Mesendoderm (in vitro differentiated cells): ENCODE measurements at regions not wholly inside any gene's neighbourhood (a gene's known extent, or its start where the extent isn't known, plus 50 kb on each side); places are given as distances from the start of the nearest gene placed in this dataset.

ENCODE experiments used
- DNase-seq: peaks from one replicate; pipeline ENCODE4 v3.0.0; 2013
- H2AK5ac ChIP-seq: 2 replicates; pipeline ENCODE4 v1.6.1; 2013; ENCODE audit warnings: low read length, inconsistent platforms
- H2BK120ac ChIP-seq: 2 replicates; pipeline ENCODE4 v1.6.1; 2013; ENCODE audit warnings: low read depth, mild to moderate bottlenecking, low read length, moderate library complexity, mixed read lengths
- H2BK15ac ChIP-seq: replicated peaks from 2 replicates; pipeline ENCODE4 v1.6.1; 2013; ENCODE audit warnings: low read depth, mild to moderate bottlenecking, moderate library complexity
- H2BK5ac ChIP-seq: 2 replicates; pipeline ENCODE4 v1.6.1; 2013; ENCODE audit warnings: low read length, inconsistent platforms
- H3K18ac ChIP-seq: 2 replicates; pipeline ENCODE4 v1.6.1; 2013; ENCODE audit warnings: mild to moderate bottlenecking, low read length, mixed read lengths
- H3K23ac ChIP-seq: one replicate; pipeline ENCODE4 v1.6.1; 2013; ENCODE audit warnings: low read length
- H3K27ac ChIP-seq: 2 replicates; pipeline ENCODE4 v1.5.1; 2013; ENCODE audit warnings: low read depth, mild to moderate bottlenecking, inconsistent platforms, low read length, moderate library complexity
- H3K27me3 ChIP-seq: 2 replicates; pipeline ENCODE4 v1.6.1; 2013; ENCODE audit warnings: low read length, control low read depth, mild to moderate bottlenecking, inconsistent platforms; ENCODE audit not compliant: insufficient read depth, poor library complexity
- H3K36me3 ChIP-seq: 2 replicates; pipeline ENCODE4 v1.6.1; 2013; ENCODE audit warnings: low read length, inconsistent platforms; ENCODE audit not compliant: control insufficient read depth, insufficient read depth
- H3K4ac ChIP-seq: one replicate; pipeline ENCODE4 v1.6.1; 2013; ENCODE audit warnings: low read depth, mild to moderate bottlenecking, low read length, moderate library complexity
- H3K4me1 ChIP-seq: 2 replicates; pipeline ENCODE4 v1.6.1; 2013; ENCODE audit warnings: low read depth, low read length, inconsistent platforms; ENCODE audit not compliant: control insufficient read depth
- H3K4me2 ChIP-seq: 2 replicates; pipeline ENCODE4 v1.6.1; 2013; ENCODE audit warnings: low read length
- H3K4me3 ChIP-seq: 2 replicates; pipeline ENCODE4 v1.5.1; 2013; ENCODE audit warnings: mild to moderate bottlenecking, low read length
- H3K56ac ChIP-seq: one replicate; pipeline ENCODE4 v1.6.1; 2013; ENCODE audit warnings: low read length
- H3K79me1 ChIP-seq: 2 replicates; pipeline ENCODE4 v1.6.1; 2013; ENCODE audit warnings: low read length, inconsistent platforms
- H3K79me2 ChIP-seq: 2 replicates; pipeline ENCODE4 v1.6.1; 2013; ENCODE audit warnings: mild to moderate bottlenecking, low read length; ENCODE audit not compliant: control insufficient read depth, insufficient read depth
- H3K9ac ChIP-seq: 2 replicates; pipeline ENCODE4 v1.6.1; 2013; ENCODE audit warnings: low read length, inconsistent platforms
- H4K5ac ChIP-seq: one replicate; pipeline ENCODE4 v1.6.1; 2013; ENCODE audit warnings: low read length
- H4K8ac ChIP-seq: one replicate; pipeline ENCODE4 v1.6.1; 2013; ENCODE audit warnings: low read depth, mild to moderate bottlenecking, control low read depth, low read length, moderate library complexity
- WGBS: extraction: QIAGEN DNeasy Blood & Tissue Kit; methylation state at CpG from one replicate; pipeline ENCODE4 v1.1.7; 2013; ENCODE audit warnings: low lambda C conversion rate, missing lambda C conversion rate; ENCODE audit not compliant: insufficient coverage; ENCODE audit errors: extremely low coverage; 5-methylcytosine and 5-hydroxymethylcytosine counted together

DNA sequence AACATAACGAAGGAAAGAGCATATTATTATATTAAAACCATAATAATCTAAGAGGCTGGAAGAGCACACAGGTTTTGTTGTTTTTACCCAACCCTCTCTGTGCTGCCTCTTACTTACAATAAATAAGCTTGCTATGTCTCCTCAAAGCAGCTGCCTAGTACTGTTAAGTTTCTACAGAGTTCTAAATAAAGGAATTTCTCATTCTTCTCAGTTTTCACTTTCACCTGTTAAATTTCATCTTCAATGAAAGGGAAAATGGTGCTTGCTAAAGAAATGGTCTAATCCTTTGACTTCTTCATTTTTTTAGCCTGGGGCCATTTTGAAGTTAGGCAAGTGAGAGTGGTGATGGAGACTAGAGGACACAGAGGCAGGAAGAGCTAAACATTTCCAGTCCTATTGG, 396.1 kb downstream of the MAN2A1 start:
- Histone ChIP-seq H3K79me2 (no peaks in the 10 kb centered on the region), H2BK120ac (no peak overlapping the region), H3K23ac (no peak overlapping the region), H3K18ac (no peak overlapping the region), H2AK5ac (no peak overlapping the region), H3K4me2 (no peak overlapping the region), H4K5ac (no peak overlapping the region), H3K9ac (no peak overlapping the region), H2BK5ac (no peak overlapping the region), H3K27me3 (no peaks in the 10 kb centered on the region), H3K27ac (no peak overlapping the region), H3K4ac (no peak overlapping the region), H4K8ac (no peak overlapping the region), H3K36me3 (no peaks in the 10 kb centered on the region), H2BK15ac (no peak overlapping the region), H3K4me3 (no peak overlapping the region), H3K56ac (no peak overlapping the region), H3K79me1 (no peaks in the 10 kb centered on the region), H3K4me1 (no peaks in the 10 kb centered on the region)
- WGBS = no CpG with 5 or more reads among the region's 1 CpG
- no peak for DNase-seq

DNA sequence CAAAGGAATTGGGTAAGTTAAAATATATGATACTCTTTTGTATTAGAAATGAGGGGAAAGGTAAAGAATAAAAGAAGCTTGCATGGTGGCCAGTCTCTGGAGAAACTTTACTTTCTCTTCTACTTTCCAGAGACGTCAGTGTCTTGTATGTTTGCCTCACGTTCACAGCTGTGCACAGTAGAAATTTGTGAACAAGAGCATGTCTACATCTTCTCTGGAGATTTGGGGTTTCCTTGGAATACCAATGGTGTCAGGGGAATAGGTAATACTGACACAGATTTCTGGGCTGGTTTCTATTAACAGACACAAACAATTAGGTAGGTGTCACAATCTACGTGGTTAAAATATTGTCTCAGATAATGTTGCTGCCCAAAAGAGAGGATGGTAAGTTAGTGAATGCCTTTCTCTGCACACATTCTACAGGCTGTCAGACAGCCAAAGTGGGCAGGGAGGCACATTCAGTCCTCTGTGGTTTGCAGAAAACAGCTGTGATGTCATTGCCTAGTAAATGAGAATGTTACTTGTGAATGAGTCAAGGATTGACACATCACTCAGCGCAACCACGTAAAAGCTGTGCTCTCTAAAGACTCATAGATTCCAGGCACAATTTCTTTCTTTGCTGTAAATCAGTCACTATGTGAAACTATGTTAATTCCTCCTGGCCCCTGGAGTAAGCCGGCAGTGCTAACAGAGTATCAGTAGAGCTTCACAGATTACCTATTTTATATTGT, 397.1 kb downstream of the MAN2A1 start:
- H3K4ac ChIP-seq = no peak overlapping the region
- no CpG with 5 or more reads among the region's 6 CpGs for WGBS
- H3K79me1 ChIP-seq = no peaks in the 10 kb centered on the region
- no peak overlapping the region for H2AK5ac ChIP-seq
- no peak overlapping the region for H2BK5ac ChIP-seq
- no peak overlapping the region for H2BK15ac ChIP-seq
- DNase-seq = no peak
- H3K56ac ChIP-seq = no peak overlapping the region
- no peaks in the 10 kb centered on the region for H3K79me2 ChIP-seq
- H3K27me3 ChIP-seq = no peaks in the 10 kb centered on the region
- H3K4me2 ChIP-seq = no peak overlapping the region
- H3K23ac ChIP-seq = no peak overlapping the region
- H3K27ac ChIP-seq = no peak overlapping the region
- H4K5ac ChIP-seq = no peak overlapping the region
- no peaks in the 10 kb centered on the region for H3K36me3 ChIP-seq
- no peak overlapping the region for H3K18ac ChIP-seq
- no peaks in the 10 kb centered on the region for H3K4me1 ChIP-seq
- no peak overlapping the region for H2BK120ac ChIP-seq
- no peak overlapping the region for H3K9ac ChIP-seq
- no peak overlapping the region for H3K4me3 ChIP-seq
- no peak overlapping the region for H4K8ac ChIP-seq

DNA sequence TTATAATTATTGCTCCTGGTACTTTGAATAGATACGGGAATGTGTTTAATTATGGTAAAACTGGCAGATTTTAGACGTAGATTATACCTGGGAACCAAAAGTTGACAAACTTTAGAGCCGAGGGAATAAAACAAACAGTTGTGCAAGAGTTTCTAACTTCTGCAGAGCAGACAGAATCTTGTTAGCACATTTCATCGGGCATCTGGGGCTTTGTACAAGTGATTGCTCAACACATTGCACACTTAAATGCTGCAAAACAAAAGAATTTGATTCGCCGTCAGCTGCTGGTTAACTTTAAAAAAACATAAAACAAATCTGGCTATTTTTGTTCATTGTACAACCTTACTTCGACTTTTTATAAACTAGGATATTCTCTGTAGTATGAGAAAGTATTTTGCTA, 398.1 kb downstream of the MAN2A1 start:
- no peak overlapping the region for H3K27ac ChIP-seq

DNA sequence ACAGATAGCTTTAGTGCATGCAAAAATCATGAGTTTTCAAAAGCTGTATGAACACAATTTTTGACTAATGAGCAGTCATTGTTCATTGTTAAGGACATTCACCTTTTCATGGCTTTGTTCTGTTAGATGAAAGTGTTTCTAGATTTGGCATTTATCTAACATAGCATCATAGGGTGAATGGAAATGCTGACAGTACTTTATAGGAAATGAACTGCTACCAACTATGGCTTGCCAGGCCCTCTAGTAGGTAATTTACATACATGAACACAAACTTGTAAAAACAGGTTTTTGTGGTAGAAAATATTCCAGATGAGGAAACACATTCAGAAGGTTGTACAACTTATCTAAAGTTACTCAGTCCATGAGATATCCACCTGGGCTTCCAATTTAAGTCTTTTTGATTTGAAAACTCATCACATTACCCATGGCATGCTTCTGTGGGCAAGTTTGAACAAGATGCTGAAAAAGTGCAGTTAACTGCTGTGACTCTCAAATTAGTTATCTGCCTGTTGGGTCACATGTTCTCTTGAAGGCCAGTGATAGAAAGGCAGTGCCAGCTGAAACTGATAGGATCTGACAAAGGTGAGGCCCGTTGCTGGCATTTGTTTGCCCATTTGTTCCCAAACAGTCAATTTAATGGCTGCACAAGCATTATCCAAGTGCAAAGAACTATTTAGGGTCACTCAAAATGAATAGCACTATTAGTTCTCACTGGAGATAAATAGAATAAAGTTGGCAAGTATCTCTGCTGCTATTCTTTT, 399.1 kb downstream of the MAN2A1 start:
- Histone ChIP-seq H3K9ac (no peak overlapping the region), H2BK120ac (no peak overlapping the region), H3K27me3 (no peaks in the 10 kb centered on the region), H2BK15ac (no peak overlapping the region), H3K79me1 (no peaks in the 10 kb centered on the region), H3K4me3 (no peak overlapping the region), H4K5ac (no peak overlapping the region), H3K23ac (no peak overlapping the region), H4K8ac (no peak overlapping the region), H3K56ac (no peak overlapping the region), H3K79me2 (no peaks in the 10 kb centered on the region), H3K27ac (no peak overlapping the region), H3K36me3 (no peaks in the 10 kb centered on the region), H3K4ac (no peak overlapping the region), H3K18ac (no peak overlapping the region), H3K4me1 (no peaks in the 10 kb centered on the region), H2BK5ac (no peak overlapping the region), H3K4me2 (no peak overlapping the region), H2AK5ac (no peak overlapping the region)
- DNase-seq = no peak
- WGBS = no CpG with 5 or more reads among the region's 1 CpG

More for the DNA sequence above, 398.1 kb downstream of the MAN2A1 start:
- no peaks in the 10 kb centered on the region for H3K36me3 ChIP-seq
- H2BK120ac ChIP-seq = no peak overlapping the region
- H3K9ac ChIP-seq = no peak overlapping the region
- no peak overlapping the region for H3K56ac ChIP-seq
- WGBS = 100% methylated on average over 1 of the region's 7 CpGs
- H3K18ac ChIP-seq = no peak overlapping the region
- no peak overlapping the region for H3K4me3 ChIP-seq
- no peaks in the 10 kb centered on the region for H3K4me1 ChIP-seq
- DNase-seq = no peak
- H4K8ac ChIP-seq = no peak overlapping the region
- no peak overlapping the region for H2BK5ac ChIP-seq
- H2BK15ac ChIP-seq = no peak overlapping the region
- H3K27me3 ChIP-seq = no peaks in the 10 kb centered on the region
- no peaks in the 10 kb centered on the region for H3K79me2 ChIP-seq
- H3K4ac ChIP-seq = no peak overlapping the region
- H4K5ac ChIP-seq = no peak overlapping the region
- H2AK5ac ChIP-seq = no peak overlapping the region
- no peak overlapping the region for H3K23ac ChIP-seq
- no peaks in the 10 kb centered on the region for H3K79me1 ChIP-seq
- H3K4me2 ChIP-seq = no peak overlapping the region

DNA sequence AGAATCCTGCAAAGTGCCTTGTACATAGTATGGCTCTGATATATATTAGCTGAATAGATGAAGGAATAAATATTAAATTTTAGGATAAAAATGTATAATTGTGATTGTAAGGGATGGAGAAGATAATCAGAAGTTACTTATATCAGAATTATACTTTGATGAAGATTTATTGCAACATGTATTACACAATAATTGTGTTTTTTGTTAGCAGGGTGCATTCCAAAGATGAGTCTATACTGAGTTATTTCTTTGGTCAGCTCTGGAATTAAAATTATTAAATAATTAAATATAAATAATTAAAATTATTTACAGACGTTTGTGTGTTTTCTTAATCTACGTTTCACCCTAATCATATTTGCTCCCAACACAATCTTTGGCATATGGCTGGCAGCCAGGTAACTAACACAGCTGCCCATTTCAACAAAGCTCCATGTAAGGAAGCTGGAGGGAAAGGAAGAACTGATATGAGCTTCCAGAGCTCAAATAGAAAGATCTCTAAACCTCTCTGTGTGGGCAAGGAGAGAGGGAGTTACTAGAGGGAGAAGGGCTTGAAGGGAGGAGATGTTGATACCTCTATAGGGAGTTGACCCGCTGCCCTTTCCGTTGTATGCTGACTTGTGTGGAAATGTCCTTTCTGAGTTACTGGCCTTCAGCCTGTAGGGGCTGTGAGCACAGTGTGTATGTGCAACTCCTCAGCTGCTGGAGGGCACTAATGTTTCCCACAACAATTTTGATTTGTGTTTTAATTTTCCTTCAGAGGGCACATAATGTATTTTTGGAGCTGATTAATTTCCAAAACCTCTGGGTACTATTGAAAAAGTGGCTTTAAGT, 403.4 kb downstream of the MAN2A1 start:
- H3K79me1 ChIP-seq = no peaks in the 10 kb centered on the region
- no CpG with 5 or more reads among the region's 4 CpGs for WGBS
- H3K27ac ChIP-seq = no peak overlapping the region
- no peaks in the 10 kb centered on the region for H3K27me3 ChIP-seq
- no peak overlapping the region for H3K4me2 ChIP-seq
- H3K79me2 ChIP-seq = no peaks in the 10 kb centered on the region
- H2AK5ac ChIP-seq = no peak overlapping the region
- no peaks in the 10 kb centered on the region for H3K4me1 ChIP-seq
- DNase-seq = peak; percentile 4
- H3K23ac ChIP-seq = no peak overlapping the region
- H3K18ac ChIP-seq = no peak overlapping the region
- H2BK15ac ChIP-seq = no peak overlapping the region
- H3K56ac ChIP-seq = no peak overlapping the region
- H2BK120ac ChIP-seq = no peak overlapping the region
- H4K8ac ChIP-seq = no peak overlapping the region
- no peaks in the 10 kb centered on the region for H3K36me3 ChIP-seq
- no peak overlapping the region for H2BK5ac ChIP-seq
- no peak overlapping the region for H4K5ac ChIP-seq
- no peak overlapping the region for H3K4me3 ChIP-seq
- H3K4ac ChIP-seq = no peak overlapping the region
- H3K9ac ChIP-seq = no peak overlapping the region
